GM12878 (cell line): ENCODE measurements at regions not wholly inside any gene's neighbourhood (a gene's known extent, or its start where the extent isn't known, plus 50 kb on each side); places are given as distances from the start of the nearest gene placed in this dataset.

Experiments used
- ATAC-seq: fragments of 200-7000 bp; cut with Tn5 transposase; 3 replicates; pipeline ENCODE4 v1.9.1; 2020; ENCODE audit warnings: mild to moderate bottlenecking, moderate library complexity
- BruUV-seq: library from RNA; stranded (reverse); fragments of 400-500 nt; replicated peaks from 2 replicates; lab custom pipeline; 2021; lab: Mats Ljungman, UMichigan
- CTCF ChIA-PET: fragments of 300-600 bp; sonication (Branson Sonifier 250); formaldehyde crosslinking; extraction: SDS; loops from one replicate; lab custom pipeline; 2021; ENCODE audit warnings: inconsistent platforms; lab: Yijun Ruan, JAX
- POLR2A ChIA-PET: fragments of 350-600 bp; formaldehyde crosslinking; extraction: SDS; loops from one replicate; lab custom pipeline; 2021; ENCODE audit warnings: inconsistent platforms; lab: Charles Lee
- RAD21 ChIA-PET: fragments of 300-600 bp; sonication (Branson Sonifier 250); formaldehyde crosslinking; loops from one replicate; lab custom pipeline; 2023; ENCODE audit warnings: antibody characterized with exemption; ENCODE audit not compliant: unreplicated experiment; lab: Charles Lee
- SMC1A ChIA-PET: fragments of 300-600 bp; sonication (Branson Sonifier 250); formaldehyde crosslinking; loops from one replicate; lab custom pipeline; 2023; ENCODE audit not compliant: unreplicated experiment, uncharacterized antibody; lab: Charles Lee
- DNase-seq: peaks from one replicate; pipeline ENCODE4 v3.0.0-alpha.2; 2011; ENCODE audit warnings: low read depth, low spot score
- FAIRE-seq: peaks from 3 replicates; lab custom pipeline; 2011; peaks lifted over from hg19 to GRCh38; lab: Jason Lieb, UNC
- H2AFZ ChIP-seq: 2 replicates; pipeline ENCODE4 v1.6.0; 2011; ENCODE audit warnings: low read depth, low read length, control low read depth; ENCODE audit not compliant: control insufficient read depth
- H3K27ac ChIP-seq: 2 replicates; pipeline ENCODE4 v1.5.1; 2011; ENCODE audit warnings: control low read depth; ENCODE audit not compliant: control insufficient read depth, insufficient read depth
- H3K27me3 ChIP-seq, 2 experiments: replicated peaks in 1 of 2; 2 replicates each; pipeline versions ENCODE4 v1.6.0 to v1.6.1; 2011; ENCODE audit warnings: low read length in 1 of 2; ENCODE audit not compliant: control insufficient read depth in 2 of 2, insufficient read depth in 2 of 2
- H3K36me3 ChIP-seq, 2 experiments: 2 replicates each; pipeline ENCODE4 v1.5.1; 2011; ENCODE audit warnings: low read length in 1 of 2; ENCODE audit not compliant: control insufficient read depth in 2 of 2, insufficient read depth in 2 of 2
- H3K4me1 ChIP-seq: 2 replicates; pipeline ENCODE4 v1.6.1; 2011; ENCODE audit warnings: mild to moderate bottlenecking, low read length, moderate library complexity, mixed read lengths; ENCODE audit not compliant: control insufficient read depth, insufficient read depth
- H3K4me2 ChIP-seq: 2 replicates; pipeline ENCODE4 v1.6.0; 2011; ENCODE audit warnings: control low read depth; ENCODE audit not compliant: control insufficient read depth, insufficient read depth
- H3K4me3 ChIP-seq: fragments of 200-600 bp; sonication (generic); 2 replicates; pipeline ENCODE4 v1.5.1; 2016
- H3K79me2 ChIP-seq: 2 replicates; pipeline ENCODE4 v1.6.0; 2011; ENCODE audit warnings: low read length; ENCODE audit not compliant: control insufficient read depth, insufficient read depth
- H3K9ac ChIP-seq: 2 replicates; pipeline ENCODE4 v1.8.0; 2011; ENCODE audit warnings: low read length, control low read depth, mixed read lengths; ENCODE audit not compliant: control insufficient read depth, insufficient read depth
- H3K9me3 ChIP-seq: replicated peaks from 3 replicates; pipeline ENCODE4 v1.5.1; 2011; ENCODE audit warnings: mild to moderate bottlenecking, low read length; ENCODE audit not compliant: control insufficient read depth, insufficient read depth
- H4K20me1 ChIP-seq: 2 replicates; pipeline ENCODE4 v1.6.0; 2011; ENCODE audit not compliant: control insufficient read depth, insufficient read depth
- BHLHE40 ChIP-seq, 2 experiments: fragments of 450-650 bp in 1 of 2; IDR thresholded peaks; 2 replicates each; pipeline ENCODE4 v1.6.1; 2011 to 2017; ENCODE audit warnings: low read depth in 2 of 2, borderline replicate concordance in 1 of 2, improper control_type of control experiment in 1 of 2, low read length in 1 of 2, mild to moderate bottlenecking in 1 of 2
- DPF2 ChIP-seq: fragments of 450-650 bp; IDR thresholded peaks from 2 replicates; pipeline ENCODE4 v1.6.1; 2017; ENCODE audit warnings: mild to moderate bottlenecking
- ESRRA ChIP-seq: IDR thresholded peaks from 2 replicates; pipeline ENCODE4 v1.6.1; 2012; ENCODE audit warnings: mild to moderate bottlenecking, low read length, improper control_type of control experiment
- JUND ChIP-seq: IDR thresholded peaks from 2 replicates; pipeline ENCODE4 v1.6.1; 2012; ENCODE audit warnings: low read depth, mild to moderate bottlenecking, low read length, improper control_type of control experiment, moderate library complexity
- SMAD1 ChIP-seq: fragments of 450-650 bp; IDR thresholded peaks from 2 replicates; pipeline ENCODE4 v1.6.1; 2018; ENCODE audit warnings: mild to moderate bottlenecking, low read depth; ENCODE audit not compliant: partially characterized antibody
- SREBF1 ChIP-seq: IDR thresholded peaks from 2 replicates; pipeline ENCODE4 v1.6.1; 2012; ENCODE audit warnings: mild to moderate bottlenecking, low read length
- WGBS: methylation state at CpG from one replicate; pipeline ENCODE4 v1.1.6; 2016; ENCODE audit warnings: low lambda C conversion rate; ENCODE audit not compliant: insufficient replicate concordance, insufficient coverage; ENCODE audit errors: missing lambda C conversion rate; 5-methylcytosine and 5-hydroxymethylcytosine counted together
- in situ Hi-C: fragments of 300-500 bp; cut with MboI; formaldehyde crosslinking; loops from 9 replicates; pipeline ENCODE4 v1.14.3; 2018; ENCODE audit warnings: mixed read lengths
- intact Hi-C: fragments of 100-400 bp; cut with micrococcal nuclease; formaldehyde crosslinking; loops from one replicate; pipeline ENCODE4 v1.14.2; 2022; ENCODE audit not compliant: unreplicated experiment
- TF ChIP-seq, protein P1 (sequence below): fragments of 450-650 bp; IDR thresholded peaks from 2 replicates; pipeline ENCODE4 v1.6.1; 2016; ENCODE audit warnings: mild to moderate bottlenecking
- TF ChIP-seq, protein P2 (sequence below): IDR thresholded peaks from 2 replicates; pipeline ENCODE4 v1.6.1; 2012; ENCODE audit warnings: low read depth, low read length, improper control_type of control experiment
- TF ChIP-seq, protein P3 (sequence below): fragments of 450-650 bp; IDR thresholded peaks from 2 replicates; pipeline ENCODE4 v1.6.1; 2018; ENCODE audit warnings: mild to moderate bottlenecking, low read depth, moderate library complexity; ENCODE audit not compliant: partially characterized antibody

- H3K4me2 ChIP-seq = no peak overlapping the region
- 32% methylated on average over 5 of the region's 5 CpGs for WGBS
- H3K4me3 ChIP-seq = no peak overlapping the region
- FAIRE-seq (no peak), DNase-seq (no peak), ATAC-seq (no peak)
- TF ChIP-seq, protein P1, sequence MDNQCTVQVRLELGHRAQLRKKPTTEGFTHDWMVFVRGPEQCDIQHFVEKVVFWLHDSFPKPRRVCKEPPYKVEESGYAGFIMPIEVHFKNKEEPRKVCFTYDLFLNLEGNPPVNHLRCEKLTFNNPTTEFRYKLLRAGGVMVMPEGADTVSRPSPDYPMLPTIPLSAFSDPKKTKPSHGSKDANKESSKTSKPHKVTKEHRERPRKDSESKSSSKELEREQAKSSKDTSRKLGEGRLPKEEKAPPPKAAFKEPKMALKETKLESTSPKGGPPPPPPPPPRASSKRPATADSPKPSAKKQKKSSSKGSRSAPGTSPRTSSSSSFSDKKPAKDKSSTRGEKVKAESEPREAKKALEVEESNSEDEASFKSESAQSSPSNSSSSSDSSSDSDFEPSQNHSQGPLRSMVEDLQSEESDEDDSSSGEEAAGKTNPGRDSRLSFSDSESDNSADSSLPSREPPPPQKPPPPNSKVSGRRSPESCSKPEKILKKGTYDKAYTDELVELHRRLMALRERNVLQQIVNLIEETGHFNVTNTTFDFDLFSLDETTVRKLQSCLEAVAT = no peak
- TF ChIP-seq, protein P2, sequence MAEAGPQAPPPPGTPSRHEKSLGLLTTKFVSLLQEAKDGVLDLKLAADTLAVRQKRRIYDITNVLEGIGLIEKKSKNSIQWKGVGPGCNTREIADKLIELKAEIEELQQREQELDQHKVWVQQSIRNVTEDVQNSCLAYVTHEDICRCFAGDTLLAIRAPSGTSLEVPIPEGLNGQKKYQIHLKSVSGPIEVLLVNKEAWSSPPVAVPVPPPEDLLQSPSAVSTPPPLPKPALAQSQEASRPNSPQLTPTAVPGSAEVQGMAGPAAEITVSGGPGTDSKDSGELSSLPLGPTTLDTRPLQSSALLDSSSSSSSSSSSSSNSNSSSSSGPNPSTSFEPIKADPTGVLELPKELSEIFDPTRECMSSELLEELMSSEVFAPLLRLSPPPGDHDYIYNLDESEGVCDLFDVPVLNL = no peak
- no peak for TF ChIP-seq ESRRA
- TF ChIP-seq, protein P3, sequence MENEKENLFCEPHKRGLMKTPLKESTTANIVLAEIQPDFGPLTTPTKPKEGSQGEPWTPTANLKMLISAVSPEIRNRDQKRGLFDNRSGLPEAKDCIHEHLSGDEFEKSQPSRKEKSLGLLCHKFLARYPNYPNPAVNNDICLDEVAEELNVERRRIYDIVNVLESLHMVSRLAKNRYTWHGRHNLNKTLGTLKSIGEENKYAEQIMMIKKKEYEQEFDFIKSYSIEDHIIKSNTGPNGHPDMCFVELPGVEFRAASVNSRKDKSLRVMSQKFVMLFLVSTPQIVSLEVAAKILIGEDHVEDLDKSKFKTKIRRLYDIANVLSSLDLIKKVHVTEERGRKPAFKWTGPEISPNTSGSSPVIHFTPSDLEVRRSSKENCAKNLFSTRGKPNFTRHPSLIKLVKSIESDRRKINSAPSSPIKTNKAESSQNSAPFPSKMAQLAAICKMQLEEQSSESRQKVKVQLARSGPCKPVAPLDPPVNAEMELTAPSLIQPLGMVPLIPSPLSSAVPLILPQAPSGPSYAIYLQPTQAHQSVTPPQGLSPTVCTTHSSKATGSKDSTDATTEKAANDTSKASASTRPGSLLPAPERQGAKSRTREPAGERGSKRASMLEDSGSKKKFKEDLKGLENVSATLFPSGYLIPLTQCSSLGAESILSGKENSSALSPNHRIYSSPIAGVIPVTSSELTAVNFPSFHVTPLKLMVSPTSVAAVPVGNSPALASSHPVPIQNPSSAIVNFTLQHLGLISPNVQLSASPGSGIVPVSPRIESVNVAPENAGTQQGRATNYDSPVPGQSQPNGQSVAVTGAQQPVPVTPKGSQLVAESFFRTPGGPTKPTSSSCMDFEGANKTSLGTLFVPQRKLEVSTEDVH = no peak
- TF ChIP-seq DPF2 = no peak
- TF ChIP-seq JUND = no peak
- TF ChIP-seq BHLHE40 (IDR thresholded peaks at IDR 0.05; ENCODE audit: borderline replicate concordance in 1 of 2, low read depth in 2 of 2, low read length in 1 of 2) = no peak
- no peak for TF ChIP-seq SMAD1
- no peak for TF ChIP-seq SREBF1
- H3K27ac ChIP-seq = no peak overlapping the region
- no peaks in the 10 kb centered on the region for H3K27me3 ChIP-seq
- ChIA-PET RAD21 (no interaction called here), POLR2A (no interaction called here), CTCF (no interaction called here), SMC1A (interaction anchor here (1.0 to 1.3 kb wide), 2 partner anchors 12 to 98 kb away, joined by 3 read pairs; no protein-coding TSS in a partner anchor)
- H3K9me3 ChIP-seq = no peaks in the 10 kb centered on the region
- intact Hi-C loops = no loop called here
- no TSS peak for BruUV-seq
- no peaks in the 10 kb centered on the region for H3K4me1 ChIP-seq
- no peaks in the 10 kb centered on the region for H3K79me2 ChIP-seq
- H3K9ac ChIP-seq = no peak overlapping the region
- H3K36me3 ChIP-seq = no peaks in the 10 kb centered on the region
- no peaks in the 10 kb centered on the region for H4K20me1 ChIP-seq
- H2AFZ ChIP-seq = no peak overlapping the region
- in situ Hi-C loops = no loop called here
Observed at GRCh38 chr4:20432088-20432487, 180.4 kb downstream of the SLIT2 start.
